Activated naive CD4-positive, alpha-beta T cell treated with anti-CD3 and anti-CD28 coated beads, Interleukin-2, amount 10 ng/mL, durations not matched to agents 7 days and 5 days (primary cell): ENCODE measurements at regions not wholly inside any gene's neighbourhood (a gene's known extent, or its start where the extent isn't known, plus 50 kb on each side); places are given as distances from the start of the nearest gene placed in this dataset.
"Not testable (repeated sequence)": the region's sequence is repeated elsewhere in the genome, so short reads cannot be mapped to it uniquely, and the experiment has no call there.

Experiments used
- CTCF ChIA-PET: fragments of 350-600 bp; sonication (Branson Sonifier 250); formaldehyde crosslinking; loops from one replicate; lab custom pipeline; 2021; ENCODE audit warnings: antibody characterized with exemption; lab: Charles Lee
- DNase-seq: peaks from one replicate; pipeline ENCODE4 v3.0.0-alpha.2; 2020
- H3K27ac Mint-ChIP-seq: one replicate; pipeline ENCODE4 v1.8.0; 2021; ENCODE audit warnings: mild to moderate bottlenecking, moderate library complexity, mixed read lengths
- H3K27me3 Mint-ChIP-seq: one replicate; pipeline ENCODE4 v1.8.0; 2021; ENCODE audit warnings: mild to moderate bottlenecking, mixed read lengths
- H3K36me3 Mint-ChIP-seq: one replicate; pipeline ENCODE4 v1.8.0; 2021; ENCODE audit warnings: mixed read lengths
- H3K4me1 Mint-ChIP-seq: one replicate; pipeline ENCODE4 v1.8.0; 2021; ENCODE audit warnings: mixed read lengths
- H3K4me3 Mint-ChIP-seq: one replicate; pipeline ENCODE4 v1.8.0; 2021; ENCODE audit warnings: mild to moderate bottlenecking, moderate library complexity, mixed read lengths
- H3K9me3 Mint-ChIP-seq: one replicate; pipeline ENCODE4 v1.8.0; 2021; ENCODE audit warnings: mixed read lengths

DNA sequence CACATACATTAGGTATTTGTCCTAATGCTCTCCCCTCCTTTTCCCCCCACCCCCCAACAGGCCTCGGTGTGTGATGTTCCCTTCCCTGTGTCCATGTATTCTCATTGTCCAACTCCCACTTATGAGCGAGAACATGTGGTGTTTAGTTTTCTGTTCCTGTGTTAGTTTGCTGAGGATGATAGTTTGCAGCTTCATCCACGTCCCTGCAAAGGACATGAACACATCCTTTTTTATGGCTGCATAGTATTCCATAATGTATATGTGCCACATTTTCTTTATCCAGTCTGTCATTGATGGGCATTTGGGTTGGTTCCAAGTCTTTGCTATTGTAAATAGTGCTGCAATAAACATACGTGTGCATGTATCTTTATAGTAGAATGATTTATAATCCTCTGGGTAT, 171.0 kb downstream of the HMHB1 start:
- H3K27ac Mint-ChIP-seq, H3K36me3 Mint-ChIP-seq, H3K27me3 Mint-ChIP-seq, H3K4me3 Mint-ChIP-seq, H3K9me3 Mint-ChIP-seq, CTCF ChIA-PET, DNase-seq, H3K4me1 Mint-ChIP-seq: not testable (repeated sequence)

DNA sequence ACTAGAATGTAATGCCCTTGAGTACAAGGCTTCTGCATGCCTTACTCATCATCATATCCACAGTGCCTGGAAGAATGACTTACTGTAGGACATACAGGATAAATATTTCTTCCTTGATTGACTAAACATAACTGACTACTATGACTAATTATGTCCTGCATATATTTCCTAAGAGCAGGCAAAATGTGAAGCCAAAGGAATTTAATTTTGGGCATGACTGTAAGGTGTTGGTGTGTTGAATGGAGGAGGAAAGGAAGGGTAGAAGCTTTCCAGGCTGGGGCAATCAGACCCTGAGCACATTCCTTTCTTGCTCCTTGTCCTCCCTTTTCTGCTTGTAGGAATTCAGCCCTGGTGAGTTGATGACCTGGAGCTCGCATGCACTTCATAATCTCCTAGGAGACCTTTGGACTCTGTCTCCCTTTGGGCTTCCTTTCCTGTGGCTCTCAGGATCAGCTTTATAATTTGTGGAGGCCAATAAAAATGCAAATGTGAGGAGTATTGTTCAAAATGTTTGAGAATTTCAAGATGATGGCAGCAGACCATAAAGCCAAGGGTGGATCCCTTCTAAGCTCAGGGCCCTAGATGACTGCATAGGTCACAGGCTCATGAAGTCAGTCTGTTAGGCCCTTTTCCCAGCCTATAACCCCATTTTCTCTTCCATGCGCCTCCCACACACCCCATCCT, 174.0 kb downstream of the HMHB1 start:
- H3K36me3 Mint-ChIP-seq = no peaks in the 10 kb centered on the region
- no peaks in the 10 kb centered on the region for H3K9me3 Mint-ChIP-seq
- H3K4me3 Mint-ChIP-seq = no peak overlapping the region
- CTCF ChIA-PET = no interaction called here
- H3K27me3 Mint-ChIP-seq = no peaks in the 10 kb centered on the region
- H3K27ac Mint-ChIP-seq = no peak overlapping the region
- H3K4me1 Mint-ChIP-seq = peaks cover 6% of the 10 kb centered on the region
- no peak for DNase-seq

DNA sequence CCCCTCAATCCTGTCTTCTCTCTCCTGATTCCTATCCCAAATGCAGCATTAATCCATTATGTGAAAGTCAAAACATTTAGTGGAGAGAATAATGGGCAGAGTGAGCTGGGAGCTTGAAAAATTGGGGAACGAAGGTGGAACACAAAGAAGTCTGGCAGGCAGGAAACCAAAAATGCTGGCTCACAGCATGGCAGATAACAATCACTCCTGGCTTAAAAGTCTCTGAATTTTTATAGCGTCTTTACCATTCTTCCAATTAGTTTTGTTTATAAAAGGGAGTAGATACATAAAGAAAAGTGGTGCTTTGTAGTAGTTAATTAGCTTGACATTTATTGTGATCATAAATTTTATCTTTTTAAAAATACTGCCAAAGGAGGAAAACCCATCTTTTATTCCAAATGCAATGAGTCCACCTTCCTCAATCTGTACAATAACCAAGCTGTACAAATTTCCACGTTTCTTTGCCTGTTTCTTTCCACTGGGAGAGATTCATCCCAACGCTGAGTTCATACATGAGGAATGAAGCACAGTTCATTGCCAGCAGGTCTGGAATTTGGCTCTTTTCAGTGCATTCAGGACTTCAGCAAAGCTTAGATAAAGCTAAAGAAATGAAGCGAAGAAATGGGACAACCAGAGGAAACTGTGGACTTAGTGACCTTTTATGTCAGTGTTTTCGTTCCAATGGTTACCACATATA, 174.7 kb downstream of the HMHB1 start:
- Mint-ChIP-seq H3K36me3 (no peaks in the 10 kb centered on the region), H3K27ac (no peak overlapping the region), H3K4me1 (peaks cover 6% of the 10 kb centered on the region), H3K9me3 (no peaks in the 10 kb centered on the region), H3K27me3 (no peaks in the 10 kb centered on the region), H3K4me3 (no peak overlapping the region)
- DNase-seq = no peak
- CTCF ChIA-PET = no interaction called here

DNA sequence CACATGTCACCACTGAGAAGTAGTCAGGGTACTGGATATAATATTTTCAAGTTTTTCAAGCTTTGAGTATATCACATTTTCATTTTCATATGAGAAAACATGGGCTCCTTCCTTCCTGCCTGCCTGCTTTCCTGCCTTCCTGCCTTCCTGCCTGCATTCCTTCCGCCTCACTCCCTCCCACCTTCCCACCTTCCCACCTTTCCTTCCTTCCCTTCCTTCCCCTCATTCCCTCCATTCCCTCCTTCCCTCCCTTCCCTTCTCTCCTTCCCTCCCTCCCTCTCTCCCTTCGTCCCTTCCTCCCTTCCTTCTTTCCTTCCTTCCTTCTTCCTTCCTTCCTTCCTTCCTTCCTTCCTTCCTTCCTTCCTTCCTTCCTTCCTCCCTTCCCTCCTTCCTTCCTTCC, 175.3 kb downstream of the HMHB1 start:
- CTCF ChIA-PET = no interaction called here
- H3K4me1 Mint-ChIP-seq = peaks cover 6% of the 10 kb centered on the region
- DNase-seq = no peak
- no peaks in the 10 kb centered on the region for H3K9me3 Mint-ChIP-seq
- no peaks in the 10 kb centered on the region for H3K27me3 Mint-ChIP-seq
- H3K36me3 Mint-ChIP-seq = no peaks in the 10 kb centered on the region
- no peak overlapping the region for H3K4me3 Mint-ChIP-seq
- H3K27ac Mint-ChIP-seq = no peak overlapping the region

- CTCF ChIA-PET = no interaction called here
- H3K4me3 Mint-ChIP-seq = no peak overlapping the region
- no peaks in the 10 kb centered on the region for H3K9me3 Mint-ChIP-seq
- peaks cover 6% of the 10 kb centered on the region for H3K4me1 Mint-ChIP-seq
- H3K27ac Mint-ChIP-seq = no peak overlapping the region
- no peaks in the 10 kb centered on the region for H3K36me3 Mint-ChIP-seq
- no peak for DNase-seq
- no peaks in the 10 kb centered on the region for H3K27me3 Mint-ChIP-seq
Measured at GRCh38 chr5:143987751-143988560, 176.0 kb downstream of the HMHB1 start.

DNA sequence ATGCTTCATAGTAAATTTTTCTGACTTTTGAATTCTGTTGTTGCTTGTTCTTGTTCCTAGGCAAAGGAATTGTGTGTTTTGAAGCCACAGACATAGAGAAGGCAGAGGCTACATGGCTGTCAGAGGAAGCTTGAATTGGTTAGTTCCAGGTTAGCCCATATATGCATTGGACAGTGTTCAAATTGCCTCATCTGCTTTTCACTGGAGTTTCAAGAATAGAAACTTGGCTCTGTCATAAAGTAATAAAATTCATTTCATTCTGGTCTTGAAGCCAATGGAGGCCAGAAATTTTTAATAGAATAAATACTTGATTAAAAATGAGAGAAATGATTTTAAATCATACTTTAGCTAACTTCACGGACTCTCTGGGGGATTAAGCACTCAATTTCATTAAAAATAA, 178.0 kb downstream of the YIPF5 start:
- H3K27me3 Mint-ChIP-seq = no peaks in the 10 kb centered on the region
- no peaks in the 10 kb centered on the region for H3K9me3 Mint-ChIP-seq
- no peaks in the 10 kb centered on the region for H3K36me3 Mint-ChIP-seq
- CTCF ChIA-PET = no interaction called here
- no peak overlapping the region for H3K27ac Mint-ChIP-seq
- no peak overlapping the region for H3K4me3 Mint-ChIP-seq
- no peak for DNase-seq
- H3K4me1 Mint-ChIP-seq = peaks cover 6% of the 10 kb centered on the region

- CTCF ChIA-PET = no interaction called here
- H3K27me3 Mint-ChIP-seq = no peaks in the 10 kb centered on the region
- no peak for DNase-seq
- no peak overlapping the region for H3K4me3 Mint-ChIP-seq
- no peaks in the 10 kb centered on the region for H3K4me1 Mint-ChIP-seq
- no peaks in the 10 kb centered on the region for H3K36me3 Mint-ChIP-seq
- no peak overlapping the region for H3K27ac Mint-ChIP-seq
- H3K9me3 Mint-ChIP-seq = no peaks in the 10 kb centered on the region
Measured at GRCh38 chr5:144002876-144003275, 167.6 kb downstream of the YIPF5 start.

GRCh38 chr5:144003636-144004035, 166.8 kb downstream of the YIPF5 start:
- H3K27ac Mint-ChIP-seq = no peak overlapping the region
- H3K9me3 Mint-ChIP-seq = no peaks in the 10 kb centered on the region
- no peak overlapping the region for H3K4me3 Mint-ChIP-seq
- no peaks in the 10 kb centered on the region for H3K4me1 Mint-ChIP-seq
- H3K36me3 Mint-ChIP-seq = no peaks in the 10 kb centered on the region
- CTCF ChIA-PET = no interaction called here
- no peak for DNase-seq
- no peaks in the 10 kb centered on the region for H3K27me3 Mint-ChIP-seq

GRCh38 chr5:144004146-144004545, 166.3 kb downstream of the YIPF5 start:
- Mint-ChIP-seq H3K4me3 (no peak overlapping the region), H3K9me3 (no peaks in the 10 kb centered on the region), H3K36me3 (no peaks in the 10 kb centered on the region), H3K27me3 (no peaks in the 10 kb centered on the region), H3K4me1 (no peaks in the 10 kb centered on the region), H3K27ac (no peak overlapping the region)
- CTCF ChIA-PET = no interaction called here
- DNase-seq = no peak

DNA sequence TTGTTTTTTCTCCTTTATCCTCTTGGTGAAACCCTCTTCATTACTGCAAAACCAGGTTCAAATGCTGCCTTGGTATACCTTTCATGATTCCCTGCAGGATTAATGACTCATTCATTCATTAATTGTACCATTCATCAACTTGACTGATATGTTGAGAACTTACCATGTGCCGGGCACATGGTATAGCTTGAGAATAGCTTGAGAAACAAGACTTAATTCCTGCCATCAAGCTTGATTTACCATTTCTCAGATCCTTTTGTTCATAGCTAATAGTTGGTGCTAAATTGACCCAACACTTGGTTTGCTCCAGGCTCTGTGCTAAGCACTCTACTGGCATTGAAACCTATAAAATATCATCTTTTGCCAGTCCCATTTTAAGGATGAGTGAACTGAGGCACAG, 165.7 kb downstream of the YIPF5 start:
- Mint-ChIP-seq H3K36me3 (no peaks in the 10 kb centered on the region), H3K27ac (no peak overlapping the region), H3K9me3 (no peaks in the 10 kb centered on the region), H3K4me1 (no peaks in the 10 kb centered on the region), H3K4me3 (no peak overlapping the region), H3K27me3 (no peaks in the 10 kb centered on the region)
- DNase-seq = no peak
- CTCF ChIA-PET = no interaction called here

GRCh38 chr5:144009116-144009515, 161.3 kb downstream of the YIPF5 start:
- Mint-ChIP-seq H3K4me1 (no peaks in the 10 kb centered on the region), H3K27me3 (no peaks in the 10 kb centered on the region), H3K36me3 (no peaks in the 10 kb centered on the region), H3K4me3 (no peak overlapping the region), H3K27ac (no peak overlapping the region), H3K9me3 (peaks cover 8% of the 10 kb centered on the region)
- CTCF ChIA-PET = interaction anchor here (0.7 kb wide), 1 partner anchor 281 kb away, joined by 3 read pairs; no protein-coding TSS in a partner anchor
- no peak for DNase-seq

DNA sequence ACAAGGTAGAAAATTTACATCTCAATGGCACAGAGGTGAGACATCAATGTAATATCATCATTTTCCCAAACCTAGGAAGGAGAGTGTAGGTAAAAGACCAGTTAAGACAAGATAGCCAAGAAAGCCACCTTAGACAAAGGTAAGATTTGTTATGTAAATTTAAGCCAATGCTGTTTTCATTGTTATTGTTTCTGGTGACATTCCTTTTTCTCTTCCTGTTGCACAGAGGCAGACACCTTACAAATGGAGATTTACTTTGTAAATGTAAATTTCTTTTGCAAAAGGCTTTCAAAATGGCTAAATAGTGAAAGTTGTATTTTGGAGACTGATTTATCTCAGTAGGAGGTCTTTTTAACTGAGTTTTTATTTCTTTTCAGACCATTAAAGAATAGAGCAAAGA, 159.1 kb downstream of the YIPF5 start:
- CTCF ChIA-PET = no interaction called here
- Mint-ChIP-seq H3K27ac (no peak overlapping the region), H3K4me3 (no peak overlapping the region), H3K9me3 (peaks cover 11% of the 10 kb centered on the region), H3K4me1 (no peaks in the 10 kb centered on the region), H3K36me3 (no peaks in the 10 kb centered on the region), H3K27me3 (no peaks in the 10 kb centered on the region)
- no peak for DNase-seq

- no peaks in the 10 kb centered on the region for H3K27me3 Mint-ChIP-seq
Measured at GRCh38 chr5:144013816-144014215, 156.6 kb downstream of the YIPF5 start.

DNA sequence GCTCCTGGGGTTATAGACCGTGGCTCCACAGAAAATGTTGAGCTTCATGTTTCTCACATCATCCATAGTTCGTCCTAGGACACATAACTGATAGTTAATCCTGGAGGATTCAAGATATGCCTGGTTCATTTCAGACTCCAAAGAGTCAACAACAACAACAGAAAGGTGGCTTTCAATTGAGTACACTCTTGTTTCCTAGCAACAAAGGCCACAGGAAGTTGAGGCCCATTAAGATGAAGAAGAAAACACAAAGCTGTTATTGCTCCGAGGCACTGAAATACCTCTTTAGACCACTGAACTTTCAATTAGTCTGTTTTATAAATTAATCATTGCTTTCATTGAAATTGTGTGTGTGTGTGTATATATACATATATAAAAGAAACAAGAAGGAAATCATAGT, 154.5 kb downstream of the YIPF5 start:
- H3K4me1 Mint-ChIP-seq = no peaks in the 10 kb centered on the region
- CTCF ChIA-PET = no interaction called here
- peaks cover 3% of the 10 kb centered on the region for H3K27me3 Mint-ChIP-seq
- H3K27ac Mint-ChIP-seq = no peak overlapping the region
- H3K4me3 Mint-ChIP-seq = no peak overlapping the region
- H3K9me3 Mint-ChIP-seq = peaks cover 10% of the 10 kb centered on the region
- no peak for DNase-seq
- no peaks in the 10 kb centered on the region for H3K36me3 Mint-ChIP-seq

More at GRCh38 chr5:144013816-144014215, 156.6 kb downstream of the YIPF5 start:
- no peak for DNase-seq
- Mint-ChIP-seq H3K36me3 (no peaks in the 10 kb centered on the region), H3K4me3 (no peak overlapping the region), H3K4me1 (no peaks in the 10 kb centered on the region), H3K9me3 (peaks cover 11% of the 10 kb centered on the region), H3K27ac (no peak overlapping the region)
- CTCF ChIA-PET = no interaction called here

DNA sequence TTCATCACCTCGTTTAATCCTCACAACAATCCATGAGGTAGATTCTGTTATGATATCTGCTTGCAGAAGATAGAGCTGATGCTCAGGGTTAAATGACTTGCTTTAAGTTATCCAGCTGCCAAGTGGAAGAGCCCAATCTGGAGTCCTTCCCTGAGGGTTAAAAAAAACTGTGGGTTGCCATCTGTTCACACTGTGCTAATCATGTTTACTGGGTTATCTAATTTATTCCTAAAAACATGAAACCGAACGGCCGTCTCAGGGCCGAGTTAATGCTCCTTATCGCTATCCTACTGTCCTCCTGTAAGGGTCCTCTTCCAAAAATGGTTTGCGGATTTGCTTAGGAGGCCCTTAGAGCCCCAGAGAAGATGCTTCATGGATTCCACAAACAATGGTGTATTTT, 153.3 kb downstream of the YIPF5 start:
- CTCF ChIA-PET = no interaction called here
- no peak overlapping the region for H3K4me3 Mint-ChIP-seq
- H3K9me3 Mint-ChIP-seq = peaks cover 11% of the 10 kb centered on the region
- H3K27me3 Mint-ChIP-seq = peaks cover 3% of the 10 kb centered on the region
- H3K27ac Mint-ChIP-seq = no peak overlapping the region
- H3K36me3 Mint-ChIP-seq = no peaks in the 10 kb centered on the region
- no peaks in the 10 kb centered on the region for H3K4me1 Mint-ChIP-seq
- DNase-seq = no peak
